Activated naive CD4-positive, alpha-beta T cell treated with anti-CD3 and anti-CD28 coated beads, Interleukin-2, amount 50 U/mL, for 72 hours (primary cell): ENCODE measurements at regions not wholly inside any gene's neighbourhood (a gene's known extent, or its start where the extent isn't known, plus 50 kb on each side); places are given as distances from the start of the nearest gene placed in this dataset.
"Not testable (repeated sequence)": the region's sequence is repeated elsewhere in the genome, so short reads cannot be mapped to it uniquely, and the experiment has no call there.

Source experiments
- ATAC-seq, 2 donors: fragments of 150-1000 bp; cut with Tn5 transposase; 2 replicates each; pipeline ENCODE4 v1.10.0; 2021; ENCODE audit warnings: mild to moderate bottlenecking in 2 of 2, moderate library complexity in 2 of 2
- DNase-seq, 2 donors: peaks; one replicate each; pipeline ENCODE4 v3.0.0; 2021 to 2022; ENCODE audit warnings: low spot score in 2 of 2
- H3K27ac Mint-ChIP-seq, 2 donors: one replicate each; pipeline ENCODE4 v1.8.0; 2022; ENCODE audit warnings: mild to moderate bottlenecking in 2 of 2, mixed read lengths in 2 of 2
- H3K36me3 Mint-ChIP-seq, 2 donors: one replicate each; pipeline ENCODE4 v1.8.0; 2022; ENCODE audit warnings: mixed read lengths in 2 of 2
- H3K9me3 Mint-ChIP-seq, 2 donors: one replicate each; pipeline ENCODE4 v1.8.0; 2022; ENCODE audit warnings: mixed read lengths in 2 of 2

DNA sequence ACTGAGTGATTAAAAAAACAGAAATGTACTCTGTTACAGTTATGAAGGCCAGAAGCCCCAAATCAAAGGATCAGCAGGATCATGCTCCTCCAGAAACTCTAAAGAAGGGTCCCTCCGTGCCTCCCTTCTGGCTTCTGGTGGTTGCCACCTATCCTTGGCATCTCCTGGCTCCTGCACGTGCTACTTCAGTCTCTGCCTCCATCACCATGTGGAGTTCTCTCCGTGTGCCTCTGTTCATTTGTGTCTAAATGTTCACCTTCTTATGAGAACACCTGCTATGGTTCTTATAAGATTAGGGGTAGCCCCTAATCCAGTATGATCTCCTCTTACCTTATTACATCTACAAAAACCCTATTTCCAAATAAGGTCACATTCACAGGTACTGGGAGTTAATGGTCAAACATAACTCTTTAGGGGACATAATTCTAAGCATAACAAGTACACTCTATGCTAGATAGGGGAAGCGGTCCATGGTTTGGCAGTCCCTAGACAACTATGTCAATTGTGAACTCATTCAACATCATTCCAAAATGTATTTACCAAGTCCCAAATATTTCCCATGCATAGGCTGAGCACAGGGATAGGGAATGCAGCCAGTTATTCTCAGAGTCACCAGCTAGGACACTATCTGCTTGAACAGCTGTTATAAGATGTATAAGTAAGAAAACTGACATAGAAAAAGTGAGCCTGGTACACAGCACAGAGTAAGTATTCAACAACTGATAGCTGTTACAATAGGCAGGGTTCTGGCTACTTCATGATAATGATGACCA is 295.5 kb upstream of the BOD1L1 start:
- peaks cover 5 to 8% of the 10 kb centered on the region in 2 donors for H3K9me3 Mint-ChIP-seq
- H3K27ac Mint-ChIP-seq: no peak overlapping the region
- DNase-seq: no peak
- no peaks in the 10 kb centered on the region for H3K36me3 Mint-ChIP-seq
- no peak for ATAC-seq

DNA sequence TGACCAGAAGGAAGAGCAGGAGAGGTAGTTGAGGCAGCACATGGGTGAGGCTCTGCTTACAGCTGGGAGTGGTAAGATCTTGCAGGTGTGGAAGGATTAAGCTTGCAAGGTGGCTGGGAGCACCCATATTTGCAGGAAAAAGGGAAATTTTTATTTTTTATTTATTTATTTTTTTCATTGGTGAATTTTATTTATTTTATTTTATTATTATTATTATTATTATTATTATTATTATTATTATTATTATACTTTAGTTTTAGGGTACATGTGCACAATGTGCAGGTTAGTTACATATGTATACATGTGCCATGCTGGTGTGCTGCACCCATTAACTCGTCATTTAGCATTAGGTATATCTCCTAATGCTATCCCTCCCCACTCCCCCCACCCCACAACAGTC is 297.4 kb upstream of the BOD1L1 start:
- not testable (repeated sequence) for H3K36me3 Mint-ChIP-seq, ATAC-seq, DNase-seq, H3K9me3 Mint-ChIP-seq, H3K27ac Mint-ChIP-seq

GRCh38 chr4:13928214-13928613 is 300.7 kb upstream of the BOD1L1 start:
- H3K36me3 Mint-ChIP-seq: peaks cover 0 to 6% of the 10 kb centered on the region in 2 donors

DNA sequence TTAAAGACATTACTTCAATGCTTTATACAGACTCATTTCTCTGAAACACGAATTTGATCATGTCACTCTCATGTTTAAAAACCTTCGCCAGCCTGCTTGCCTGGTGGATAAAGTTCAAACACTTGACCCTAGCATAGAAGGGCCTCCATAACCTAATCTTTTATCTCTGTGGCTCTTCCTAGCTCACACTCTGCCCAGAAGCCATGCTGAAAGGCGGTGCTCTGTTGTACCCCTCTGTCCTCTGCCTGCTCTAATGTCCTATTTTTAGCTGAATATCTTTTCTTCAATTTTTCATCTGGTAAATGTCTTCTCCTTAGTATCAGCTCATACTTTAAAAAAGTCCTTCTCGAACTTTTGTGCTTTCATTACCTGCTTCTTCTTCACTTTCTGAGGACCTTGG is 302.6 kb upstream of the BOD1L1 start:
- DNase-seq (no peak), ATAC-seq (no peak)
- peaks cover 3 to 4% of the 10 kb centered on the region in 2 donors for H3K9me3 Mint-ChIP-seq

More at GRCh38 chr4:13928214-13928613, 300.7 kb upstream of the BOD1L1 start:
- Mint-ChIP-seq H3K9me3 (peaks cover 8 to 12% of the 10 kb centered on the region in 2 donors), H3K27ac (no peak overlapping the region)
- ATAC-seq (no peak), DNase-seq (no peak)

GRCh38 chr4:13933191-13933590 is 305.7 kb upstream of the BOD1L1 start:
- DNase-seq (no peak), ATAC-seq (no peak)
- Mint-ChIP-seq H3K36me3 (peaks cover 0 to 6% of the 10 kb centered on the region in 2 donors), H3K9me3 (peaks cover 3 to 4% of the 10 kb centered on the region in 2 donors), H3K27ac (no peak overlapping the region)

More for the DNA sequence above, 302.6 kb upstream of the BOD1L1 start:
- H3K36me3 Mint-ChIP-seq: peaks cover 0 to 6% of the 10 kb centered on the region in 2 donors
- no peak overlapping the region for H3K27ac Mint-ChIP-seq

DNA sequence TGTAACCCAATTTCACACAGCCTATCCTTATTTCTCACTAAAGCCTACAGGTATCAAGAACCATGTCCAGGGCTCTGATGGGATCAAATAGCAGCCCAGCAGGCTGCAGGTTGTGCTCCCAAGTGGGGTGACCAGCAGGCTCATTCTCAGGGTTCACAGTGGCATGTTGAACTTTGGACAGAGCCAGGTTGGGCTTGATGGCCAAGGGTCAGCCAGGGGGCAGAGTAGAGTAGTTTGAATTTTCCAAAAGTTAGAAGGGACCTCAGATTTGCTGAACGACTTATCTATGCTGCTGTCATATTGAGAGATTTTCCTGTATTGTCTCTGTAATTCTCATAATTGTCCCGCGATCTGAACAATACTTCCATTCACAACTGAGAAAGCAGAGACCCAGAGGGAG is 310.8 kb upstream of the BOD1L1 start:
- Mint-ChIP-seq H3K9me3 (no peaks in the 10 kb centered on the region), H3K36me3 (no peaks in the 10 kb centered on the region), H3K27ac (no peak overlapping the region)
- ATAC-seq: no peak
- no peak for DNase-seq

DNA sequence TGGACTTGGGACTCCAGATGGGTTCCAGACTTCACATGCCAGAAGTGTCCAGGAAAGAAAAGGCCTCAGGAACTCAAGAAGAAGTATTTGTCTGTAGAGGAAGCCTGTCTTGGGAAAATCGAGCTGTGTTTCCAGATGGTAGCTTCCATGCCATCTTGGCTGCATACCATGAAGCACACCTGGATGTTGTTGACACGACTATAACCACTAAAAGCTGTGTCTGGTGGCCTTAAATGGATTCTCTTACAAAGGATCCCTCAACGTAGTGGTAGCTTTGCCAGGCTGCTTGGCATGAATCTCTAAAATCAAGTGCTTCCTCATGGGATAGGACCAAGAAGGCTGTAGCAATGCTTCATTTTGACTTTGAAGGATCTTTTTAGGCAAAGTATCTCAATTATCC is 313.4 kb upstream of the BOD1L1 start:
- Mint-ChIP-seq H3K27ac (no peak overlapping the region), H3K36me3 (no peaks in the 10 kb centered on the region), H3K9me3 (no peaks in the 10 kb centered on the region)
- ATAC-seq (no peak), DNase-seq (no peak)

DNA sequence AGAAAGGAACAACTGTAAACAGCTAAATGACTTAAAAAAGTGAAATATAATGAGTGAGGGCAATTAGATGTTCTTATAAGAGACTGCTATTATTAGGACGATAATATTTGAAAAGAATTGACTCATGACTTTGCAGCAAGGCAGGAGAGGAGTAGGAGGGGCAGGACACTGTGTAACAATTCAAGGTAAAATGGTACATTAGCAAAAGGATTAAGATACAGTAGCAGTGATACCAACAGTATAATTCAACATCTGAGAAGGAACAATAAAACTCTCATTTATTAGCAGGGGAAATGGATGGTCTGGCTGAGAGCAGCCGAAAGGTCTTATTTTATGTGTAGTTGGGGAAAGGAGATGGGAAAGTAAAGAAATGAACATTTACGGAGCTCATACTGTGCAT is 315.5 kb upstream of the BOD1L1 start:
- no peak for ATAC-seq
- no peak for DNase-seq
- Mint-ChIP-seq H3K36me3 (no peaks in the 10 kb centered on the region), H3K9me3 (no peaks in the 10 kb centered on the region), H3K27ac (no peak overlapping the region)

DNA sequence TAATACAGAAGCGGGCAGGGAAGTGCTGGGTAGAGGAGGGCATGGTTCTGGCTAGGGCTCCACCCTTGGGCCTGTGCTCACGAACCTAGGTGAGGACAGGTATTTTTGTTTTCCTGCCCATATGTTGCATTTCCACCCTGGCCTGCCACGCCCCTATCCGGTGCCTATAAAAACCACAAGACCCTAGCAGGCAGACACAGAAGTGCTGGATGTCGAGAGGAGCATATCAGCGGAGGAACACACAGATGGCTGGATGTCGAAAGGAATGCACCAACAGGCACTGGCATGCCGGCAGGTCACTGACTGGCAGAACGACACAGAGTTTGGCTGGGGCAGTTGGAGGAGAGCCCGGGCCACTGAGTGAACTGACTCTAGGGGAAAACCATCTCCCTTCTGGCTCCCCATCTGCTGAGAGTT is 316.6 kb upstream of the BOD1L1 start:
- ATAC-seq (no peak), DNase-seq (no peak)
- Mint-ChIP-seq H3K9me3 (no peaks in the 10 kb centered on the region), H3K36me3 (no peaks in the 10 kb centered on the region), H3K27ac (no peak overlapping the region)

DNA sequence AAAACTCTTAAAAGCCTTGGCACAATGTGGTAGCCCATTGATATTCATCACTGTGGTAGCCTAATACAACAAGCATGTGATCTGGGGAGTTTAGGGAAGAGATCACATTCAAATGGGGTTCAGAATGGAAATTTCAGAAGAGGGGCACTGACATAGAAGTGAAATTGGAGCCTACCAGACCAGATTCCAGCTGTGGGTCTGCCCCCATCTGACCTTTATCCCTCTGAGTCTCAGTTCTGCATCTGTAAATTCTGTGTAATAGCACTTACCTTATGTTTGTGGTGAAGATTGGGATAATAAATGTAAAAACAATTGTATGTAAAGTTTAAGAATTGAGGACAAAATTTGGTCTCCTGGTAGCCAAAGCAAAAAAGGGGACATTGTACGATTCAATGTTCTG is 320.4 kb upstream of the BOD1L1 start:
- H3K27ac Mint-ChIP-seq: no peak overlapping the region
- DNase-seq (no peak), ATAC-seq (no peak)
- H3K9me3 Mint-ChIP-seq: no peaks in the 10 kb centered on the region
- H3K36me3 Mint-ChIP-seq: no peaks in the 10 kb centered on the region

- no peak for ATAC-seq
- no peaks in the 10 kb centered on the region for H3K9me3 Mint-ChIP-seq
- no peaks in the 10 kb centered on the region for H3K36me3 Mint-ChIP-seq
- H3K27ac Mint-ChIP-seq: no peak overlapping the region
- DNase-seq: no peak
Observed at GRCh38 chr4:13950491-13950890, 323.0 kb upstream of the BOD1L1 start.

DNA sequence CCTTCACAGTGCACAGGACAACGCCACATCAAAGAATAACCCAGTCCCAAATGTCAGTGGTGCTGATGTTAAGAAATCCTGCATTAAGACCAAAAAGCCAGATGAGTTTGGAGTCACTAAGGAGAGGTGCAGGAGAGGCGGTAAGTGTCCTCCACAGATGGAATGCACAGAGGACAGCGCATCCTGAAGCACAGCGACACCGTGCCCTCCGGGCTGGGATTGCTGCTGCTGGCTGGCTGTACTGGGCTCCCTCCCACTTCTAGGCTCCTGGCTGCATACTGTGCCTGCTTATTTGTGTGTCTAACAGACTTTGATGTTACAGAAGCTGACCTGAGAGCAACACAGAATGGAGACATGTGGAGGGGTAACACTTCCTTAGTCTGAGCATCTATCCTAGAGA is 325.6 kb upstream of the BOD1L1 start:
- ATAC-seq (no peak), DNase-seq (no peak)
- H3K36me3 Mint-ChIP-seq: no peaks in the 10 kb centered on the region
- no peak overlapping the region for H3K27ac Mint-ChIP-seq
- H3K9me3 Mint-ChIP-seq: peaks cover 0 to 4% of the 10 kb centered on the region in 2 donors

GRCh38 chr4:13955551-13955950 is 328.0 kb upstream of the BOD1L1 start:
- Mint-ChIP-seq H3K9me3 (peaks cover 0 to 4% of the 10 kb centered on the region in 2 donors), H3K27ac (no peak overlapping the region), H3K36me3 (no peaks in the 10 kb centered on the region)
- DNase-seq (no peak), ATAC-seq (no peak)

DNA sequence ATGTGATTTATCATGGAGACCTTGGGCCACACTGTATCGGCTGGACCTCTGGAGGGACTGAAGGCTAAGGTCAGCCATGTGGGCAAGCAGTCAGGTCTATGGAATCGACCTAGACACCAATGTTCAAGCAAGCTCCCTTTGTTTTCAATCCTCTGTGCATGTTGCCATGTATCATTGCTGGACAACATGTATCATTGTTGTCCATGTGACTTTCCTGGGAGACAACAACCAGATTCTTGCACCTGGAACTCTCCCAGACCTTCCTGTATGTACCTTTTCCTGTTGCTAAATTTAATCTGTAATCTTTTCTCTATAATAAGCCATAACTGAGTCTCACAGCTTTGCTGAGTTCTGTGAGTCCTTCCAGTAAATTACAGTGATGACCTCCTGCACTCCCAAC is 329.4 kb upstream of the BOD1L1 start:
- peaks cover 0 to 4% of the 10 kb centered on the region in 2 donors for H3K9me3 Mint-ChIP-seq
- ATAC-seq (no peak), DNase-seq (no peak)
- H3K36me3 Mint-ChIP-seq: no peaks in the 10 kb centered on the region
- no peak overlapping the region for H3K27ac Mint-ChIP-seq

GRCh38 chr4:13957871-13958270 is 330.3 kb upstream of the BOD1L1 start:
- no peaks in the 10 kb centered on the region for H3K36me3 Mint-ChIP-seq
- ATAC-seq (no peak), DNase-seq (no peak)
- H3K9me3 Mint-ChIP-seq: peaks cover 0 to 4% of the 10 kb centered on the region in 2 donors
- H3K27ac Mint-ChIP-seq: no peak overlapping the region

DNA sequence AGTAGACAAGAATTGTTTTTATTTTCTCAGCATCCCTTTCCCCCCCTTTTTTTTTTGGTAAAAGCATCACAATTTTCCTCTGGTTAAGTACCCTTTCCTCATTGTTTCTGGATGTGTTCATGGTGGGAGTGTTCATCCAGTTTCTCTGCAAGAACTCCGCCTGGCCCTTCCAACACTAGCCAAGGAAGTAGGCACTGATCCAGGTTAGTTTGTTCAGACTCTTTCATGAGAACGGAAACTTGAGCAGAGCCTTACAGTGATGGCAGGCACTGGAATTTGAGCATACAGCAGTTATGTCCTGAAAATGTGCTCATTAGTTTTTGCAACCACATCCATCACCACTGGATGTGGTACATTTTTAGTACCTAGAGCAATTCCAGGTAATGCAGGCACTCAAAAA is 336.1 kb upstream of the BOD1L1 start:
- Mint-ChIP-seq H3K36me3 (no peaks in the 10 kb centered on the region), H3K9me3 (no peaks in the 10 kb centered on the region), H3K27ac (no peak overlapping the region)
- DNase-seq: no peak
- no peak for ATAC-seq

DNA sequence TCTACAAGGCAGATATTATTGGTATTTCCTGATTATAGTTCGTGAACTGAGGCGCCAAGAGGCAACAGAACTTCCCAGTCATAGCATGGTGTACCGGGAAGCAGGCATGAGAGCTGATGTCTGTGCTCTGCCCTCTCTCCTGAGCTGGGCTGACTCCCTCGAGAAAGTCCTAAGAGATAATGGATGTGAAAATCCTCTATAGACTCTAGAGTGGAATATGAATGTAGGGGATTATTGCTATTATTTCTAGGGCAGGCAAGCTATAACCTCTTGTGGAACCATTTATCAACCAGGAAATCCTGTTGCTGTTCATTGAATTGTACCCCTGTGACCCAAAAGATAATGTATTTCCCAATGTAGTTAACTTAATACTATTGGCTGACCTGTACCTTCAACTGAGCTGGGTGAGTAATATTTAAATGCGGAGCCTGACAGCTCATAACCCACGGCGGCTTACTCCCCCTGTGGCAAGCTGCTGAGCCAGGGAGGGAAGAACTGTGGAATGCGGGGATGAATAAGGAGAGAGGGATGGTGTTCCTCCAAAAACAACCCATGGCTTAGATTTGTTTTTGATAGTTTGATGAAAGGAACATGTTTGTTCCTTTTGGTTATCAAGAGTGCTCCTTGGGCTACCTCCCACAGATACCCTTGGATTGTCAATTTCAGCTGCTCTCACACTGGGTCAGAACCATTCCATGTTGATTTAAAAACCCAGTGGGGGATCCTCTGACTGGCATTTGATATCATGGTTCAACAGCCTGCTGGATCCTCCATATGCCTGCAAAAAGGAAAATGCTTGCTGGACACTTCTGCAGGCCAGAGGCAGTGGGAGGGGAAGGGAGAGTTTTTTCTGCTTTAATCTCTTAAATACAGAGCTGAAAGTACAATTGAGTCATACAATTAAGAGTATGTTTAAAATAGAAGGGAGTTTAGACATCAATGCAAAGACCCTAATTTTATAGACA is 339.0 kb upstream of the BOD1L1 start:
- ATAC-seq: no peak
- Mint-ChIP-seq H3K27ac (no peak overlapping the region), H3K36me3 (no peaks in the 10 kb centered on the region), H3K9me3 (no peaks in the 10 kb centered on the region)
- DNase-seq: no peak
